ENCODE measurements at regions not wholly inside any gene's neighbourhood (a gene's known extent, or its start where the extent isn't known, plus 50 kb on each side); places are given as distances from the start of the nearest gene placed in this dataset.

GRCh38 chr10:43822631-43823580, 174.2 kb upstream of the ZNF32 start:
- CTCF ChIA-PET: interaction anchor here in 1 of 2 donors (1.0 kb wide), 1 partner anchor 17 kb away, joined by 3 read pairs; no protein-coding TSS in a partner anchor
- peaks cover 4 to 10% of the 10 kb centered on the region in 2 experiments for H3K4me1 ChIP-seq (ENCODE audit: control insufficient read depth in 1 of 2, extremely low read depth in 1 of 2, insufficient read depth in 2 of 2, low read length in 2 of 2)
- POLR2A ChIA-PET: no interaction called here
- no peaks in the 10 kb centered on the region for H3K36me3 Mint-ChIP-seq
- no peak overlapping the region for H3K4me3 Mint-ChIP-seq
- WGBS (ENCODE audit: insufficient coverage): 83% methylated on average over 1 of the region's 4 CpGs
- H3K27me3 ChIP-seq (replicated peaks in 1 of 2; ENCODE audit: control insufficient read depth in 2 of 2, extremely low read depth in 1 of 2, insufficient read depth in 2 of 2, low read length in 1 of 2): peaks cover 0 to 4% of the 10 kb centered on the region in 2 experiments
- H3K4me3 ChIP-seq (ENCODE audit: control insufficient read depth in 1 of 2, extremely low read depth in 1 of 2, low read length in 1 of 2): no peak overlapping the region
- no peaks in the 10 kb centered on the region for H3K27me3 Mint-ChIP-seq
- H3K36me3 ChIP-seq (ENCODE audit: control insufficient read depth in 2 of 2, extremely low read depth in 1 of 2, insufficient read depth in 1 of 2, low read length in 1 of 2): no peaks in the 10 kb centered on the region
- no peaks in the 10 kb centered on the region for H3K9me3 ChIP-seq
- H3K27ac ChIP-seq (ENCODE audit: low read length): no peak overlapping the region
- peaks cover 22 to 29% (median 25%) of the 10 kb centered on the region in 3 donors for H3K4me1 Mint-ChIP-seq
- ATAC-seq (replicated peaks in 1 of 4) (no peak), DNase-seq (no peak)
- no peaks in the 10 kb centered on the region for H3K9me3 Mint-ChIP-seq
- peak overlapping the region; percentile 15 to 62 for H3K27ac Mint-ChIP-seq

GRCh38 chr10:43821103-43821502, 172.4 kb upstream of the ZNF32 start:
- POLR2A ChIA-PET: no interaction called here
- Mint-ChIP-seq H3K36me3 (no peaks in the 10 kb centered on the region), H3K27ac (no peak overlapping the region), H3K4me1 (peaks cover 40 to 47% (median 43%) of the 10 kb centered on the region in 3 donors), H3K4me3 (no peak overlapping the region), H3K9me3 (no peaks in the 10 kb centered on the region), H3K27me3 (no peaks in the 10 kb centered on the region)
- CTCF ChIA-PET: no interaction called here
- WGBS (ENCODE audit: insufficient coverage): 100% methylated on average over 2 of the region's 2 CpGs
- H3K36me3 ChIP-seq (ENCODE audit: control insufficient read depth in 2 of 2, extremely low read depth in 1 of 2, insufficient read depth in 1 of 2, low read length in 1 of 2): no peaks in the 10 kb centered on the region
- no peak overlapping the region for H3K27ac ChIP-seq (ENCODE audit: low read length)
- DNase-seq (no peak), ATAC-seq (replicated peaks in 1 of 4) (no peak)
- H3K27me3 ChIP-seq (replicated peaks in 1 of 2; ENCODE audit: control insufficient read depth in 2 of 2, extremely low read depth in 1 of 2, insufficient read depth in 2 of 2, low read length in 1 of 2): no peaks in the 10 kb centered on the region
- peaks cover 17 to 25% of the 10 kb centered on the region in 2 experiments for H3K4me1 ChIP-seq (ENCODE audit: control insufficient read depth in 1 of 2, extremely low read depth in 1 of 2, insufficient read depth in 2 of 2, low read length in 2 of 2)
- H3K4me3 ChIP-seq (ENCODE audit: control insufficient read depth in 1 of 2, extremely low read depth in 1 of 2, low read length in 1 of 2): no peak overlapping the region
- H3K9me3 ChIP-seq: no peaks in the 10 kb centered on the region

GRCh38 chr10:43820663-43821062, 172.0 kb upstream of the ZNF32 start:
- no peak overlapping the region for H3K27ac ChIP-seq (ENCODE audit: low read length)
- H3K4me3 ChIP-seq (ENCODE audit: control insufficient read depth in 1 of 2, extremely low read depth in 1 of 2, low read length in 1 of 2): no peak overlapping the region
- CTCF ChIA-PET: no interaction called here
- no peaks in the 10 kb centered on the region for H3K27me3 ChIP-seq (replicated peaks in 1 of 2; ENCODE audit: control insufficient read depth in 2 of 2, extremely low read depth in 1 of 2, insufficient read depth in 2 of 2, low read length in 1 of 2)
- H3K36me3 ChIP-seq (ENCODE audit: control insufficient read depth in 2 of 2, extremely low read depth in 1 of 2, insufficient read depth in 1 of 2, low read length in 1 of 2): no peaks in the 10 kb centered on the region
- POLR2A ChIA-PET: no interaction called here
- DNase-seq (no peak), ATAC-seq (replicated peaks in 1 of 4) (no peak)
- Mint-ChIP-seq H3K27ac (no peak overlapping the region), H3K4me3 (no peak overlapping the region), H3K4me1 (peaks cover 44 to 51% (median 47%) of the 10 kb centered on the region in 3 donors), H3K9me3 (no peaks in the 10 kb centered on the region), H3K27me3 (no peaks in the 10 kb centered on the region), H3K36me3 (no peaks in the 10 kb centered on the region)
- H3K4me1 ChIP-seq (ENCODE audit: control insufficient read depth in 1 of 2, extremely low read depth in 1 of 2, insufficient read depth in 2 of 2, low read length in 2 of 2): peaks cover 21 to 28% of the 10 kb centered on the region in 2 experiments
- no peaks in the 10 kb centered on the region for H3K9me3 ChIP-seq
- 89% methylated on average over 1 of the region's 3 CpGs for WGBS (ENCODE audit: insufficient coverage)

- no peaks in the 10 kb centered on the region for H3K27me3 Mint-ChIP-seq
- ATAC-seq (replicated peaks in 1 of 4) (no peak), DNase-seq (no peak)
- H3K27me3 ChIP-seq (replicated peaks in 1 of 2; ENCODE audit: control insufficient read depth in 2 of 2, extremely low read depth in 1 of 2, insufficient read depth in 2 of 2, low read length in 1 of 2): no peaks in the 10 kb centered on the region
- ChIA-PET POLR2A (no interaction called here), CTCF (no interaction called here)
- no peaks in the 10 kb centered on the region for H3K9me3 ChIP-seq
- WGBS (ENCODE audit: insufficient coverage): over 99% methylated on average over 19 of the region's 22 CpGs
- H3K9me3 Mint-ChIP-seq: no peaks in the 10 kb centered on the region
- H3K4me1 ChIP-seq (ENCODE audit: control insufficient read depth in 1 of 2, extremely low read depth in 1 of 2, insufficient read depth in 2 of 2, low read length in 2 of 2): peaks cover 30 to 31% of the 10 kb centered on the region in 2 experiments
- no peak overlapping the region for H3K4me3 ChIP-seq (ENCODE audit: control insufficient read depth in 1 of 2, extremely low read depth in 1 of 2, low read length in 1 of 2)
- H3K36me3 ChIP-seq (ENCODE audit: control insufficient read depth in 2 of 2, extremely low read depth in 1 of 2, insufficient read depth in 1 of 2, low read length in 1 of 2): no peaks in the 10 kb centered on the region
- H3K36me3 Mint-ChIP-seq: no peaks in the 10 kb centered on the region
- no peak overlapping the region for H3K27ac ChIP-seq (ENCODE audit: low read length)
- peaks cover 54 to 61% (median 56%) of the 10 kb centered on the region in 3 donors for H3K4me1 Mint-ChIP-seq
- H3K27ac Mint-ChIP-seq: no peak overlapping the region
- H3K4me3 Mint-ChIP-seq: no peak overlapping the region
Observed at GRCh38 chr10:43819464-43820230, 171.0 kb upstream of the ZNF32 start.

- DNase-seq (no peak), ATAC-seq (replicated peaks in 1 of 4) (no peak)
- peaks cover 54 to 60% (median 55%) of the 10 kb centered on the region in 3 donors for H3K4me1 Mint-ChIP-seq
- H3K27ac Mint-ChIP-seq: no peak overlapping the region
- no peaks in the 10 kb centered on the region for H3K36me3 ChIP-seq (ENCODE audit: control insufficient read depth in 2 of 2, extremely low read depth in 1 of 2, insufficient read depth in 1 of 2, low read length in 1 of 2)
- H3K36me3 Mint-ChIP-seq: no peaks in the 10 kb centered on the region
- H3K4me3 ChIP-seq (ENCODE audit: control insufficient read depth in 1 of 2, extremely low read depth in 1 of 2, low read length in 1 of 2): no peak overlapping the region
- no peak overlapping the region for H3K4me3 Mint-ChIP-seq
- H3K27me3 Mint-ChIP-seq: no peaks in the 10 kb centered on the region
- ChIA-PET POLR2A (no interaction called here), CTCF (no interaction called here)
- 71% methylated on average over 1 of the region's 4 CpGs for WGBS (ENCODE audit: insufficient coverage)
- H3K27me3 ChIP-seq (replicated peaks in 1 of 2; ENCODE audit: control insufficient read depth in 2 of 2, extremely low read depth in 1 of 2, insufficient read depth in 2 of 2, low read length in 1 of 2): no peaks in the 10 kb centered on the region
- peaks cover 30 to 31% of the 10 kb centered on the region in 2 experiments for H3K4me1 ChIP-seq (ENCODE audit: control insufficient read depth in 1 of 2, extremely low read depth in 1 of 2, insufficient read depth in 2 of 2, low read length in 2 of 2)
- H3K9me3 Mint-ChIP-seq: no peaks in the 10 kb centered on the region
- H3K9me3 ChIP-seq: no peaks in the 10 kb centered on the region
- H3K27ac ChIP-seq (ENCODE audit: low read length): no peak overlapping the region
Observed at GRCh38 chr10:43818687-43819086, 170.0 kb upstream of the ZNF32 start.

GRCh38 chr10:43817368-43817767, 168.7 kb upstream of the ZNF32 start:
- H3K4me3 Mint-ChIP-seq: peak overlapping the region in 1 of 3 donors; percentile 62

More at GRCh38 chr10:43817368-43817767, 168.7 kb upstream of the ZNF32 start:
- Mint-ChIP-seq H3K27me3 (no peaks in the 10 kb centered on the region), H3K27ac (peak overlapping the region; percentile 44 to 86), H3K9me3 (no peaks in the 10 kb centered on the region), H3K36me3 (no peaks in the 10 kb centered on the region), H3K4me1 (peaks cover 45 to 51% (median 47%) of the 10 kb centered on the region in 3 donors)
- no peaks in the 10 kb centered on the region for H3K9me3 ChIP-seq
- H3K27ac ChIP-seq (ENCODE audit: low read length): no peak overlapping the region
- H3K4me3 ChIP-seq (ENCODE audit: control insufficient read depth in 1 of 2, extremely low read depth in 1 of 2, low read length in 1 of 2): no peak overlapping the region
- ATAC-seq (replicated peaks in 1 of 4): no peak
- H3K36me3 ChIP-seq (ENCODE audit: control insufficient read depth in 2 of 2, extremely low read depth in 1 of 2, insufficient read depth in 1 of 2, low read length in 1 of 2): no peaks in the 10 kb centered on the region
- DNase-seq: no peak
- POLR2A ChIA-PET: no interaction called here
- peaks cover 30 to 31% of the 10 kb centered on the region in 2 experiments for H3K4me1 ChIP-seq (ENCODE audit: control insufficient read depth in 1 of 2, extremely low read depth in 1 of 2, insufficient read depth in 2 of 2, low read length in 2 of 2)
- CTCF ChIA-PET: no interaction called here
- no peaks in the 10 kb centered on the region for H3K27me3 ChIP-seq (replicated peaks in 1 of 2; ENCODE audit: control insufficient read depth in 2 of 2, extremely low read depth in 1 of 2, insufficient read depth in 2 of 2, low read length in 1 of 2)
- WGBS (ENCODE audit: insufficient coverage): 100% methylated on average over 1 of the region's 4 CpGs
